GM12878 (cell line): ENCODE measurements at regions not wholly inside any gene's neighbourhood (a gene's known extent, or its start where the extent isn't known, plus 50 kb on each side); places are given as distances from the start of the nearest gene placed in this dataset.

ENCODE experiments used
- ATAC-seq: fragments of 200-7000 bp; cut with Tn5 transposase; 3 replicates; pipeline ENCODE4 v1.9.1; 2020; ENCODE audit warnings: mild to moderate bottlenecking, moderate library complexity
- BruUV-seq: library from RNA; stranded (reverse); fragments of 400-500 nt; replicated peaks from 2 replicates; lab custom pipeline; 2021; lab: Mats Ljungman, UMichigan
- CTCF ChIA-PET: fragments of 300-600 bp; sonication (Branson Sonifier 250); formaldehyde crosslinking; extraction: SDS; loops from one replicate; lab custom pipeline; 2021; ENCODE audit warnings: inconsistent platforms; lab: Yijun Ruan, JAX
- POLR2A ChIA-PET: fragments of 350-600 bp; formaldehyde crosslinking; extraction: SDS; loops from one replicate; lab custom pipeline; 2021; ENCODE audit warnings: inconsistent platforms; lab: Charles Lee
- RAD21 ChIA-PET: fragments of 300-600 bp; sonication (Branson Sonifier 250); formaldehyde crosslinking; loops from one replicate; lab custom pipeline; 2023; ENCODE audit warnings: antibody characterized with exemption; ENCODE audit not compliant: unreplicated experiment; lab: Charles Lee
- SMC1A ChIA-PET: fragments of 300-600 bp; sonication (Branson Sonifier 250); formaldehyde crosslinking; loops from one replicate; lab custom pipeline; 2023; ENCODE audit not compliant: unreplicated experiment, uncharacterized antibody; lab: Charles Lee
- DNase-seq: peaks from one replicate; pipeline ENCODE4 v3.0.0-alpha.2; 2011; ENCODE audit warnings: low read depth, low spot score
- FAIRE-seq: peaks from 3 replicates; lab custom pipeline; 2011; peaks lifted over from hg19 to GRCh38; lab: Jason Lieb, UNC
- H2AFZ ChIP-seq: 2 replicates; pipeline ENCODE4 v1.6.0; 2011; ENCODE audit warnings: low read depth, low read length, control low read depth; ENCODE audit not compliant: control insufficient read depth
- H3K27ac ChIP-seq: 2 replicates; pipeline ENCODE4 v1.5.1; 2011; ENCODE audit warnings: control low read depth; ENCODE audit not compliant: control insufficient read depth, insufficient read depth
- H3K27me3 ChIP-seq, 2 experiments: replicated peaks in 1 of 2; 2 replicates each; pipeline versions ENCODE4 v1.6.0 to v1.6.1; 2011; ENCODE audit warnings: low read length in 1 of 2; ENCODE audit not compliant: control insufficient read depth in 2 of 2, insufficient read depth in 2 of 2
- H3K36me3 ChIP-seq, 2 experiments: 2 replicates each; pipeline ENCODE4 v1.5.1; 2011; ENCODE audit warnings: low read length in 1 of 2; ENCODE audit not compliant: control insufficient read depth in 2 of 2, insufficient read depth in 2 of 2
- H3K4me1 ChIP-seq: 2 replicates; pipeline ENCODE4 v1.6.1; 2011; ENCODE audit warnings: mild to moderate bottlenecking, low read length, moderate library complexity, mixed read lengths; ENCODE audit not compliant: control insufficient read depth, insufficient read depth
- H3K4me2 ChIP-seq: 2 replicates; pipeline ENCODE4 v1.6.0; 2011; ENCODE audit warnings: control low read depth; ENCODE audit not compliant: control insufficient read depth, insufficient read depth
- H3K4me3 ChIP-seq: fragments of 200-600 bp; sonication (generic); 2 replicates; pipeline ENCODE4 v1.5.1; 2016
- H3K79me2 ChIP-seq: 2 replicates; pipeline ENCODE4 v1.6.0; 2011; ENCODE audit warnings: low read length; ENCODE audit not compliant: control insufficient read depth, insufficient read depth
- H3K9ac ChIP-seq: 2 replicates; pipeline ENCODE4 v1.8.0; 2011; ENCODE audit warnings: low read length, control low read depth, mixed read lengths; ENCODE audit not compliant: control insufficient read depth, insufficient read depth
- H3K9me3 ChIP-seq: replicated peaks from 3 replicates; pipeline ENCODE4 v1.5.1; 2011; ENCODE audit warnings: mild to moderate bottlenecking, low read length; ENCODE audit not compliant: control insufficient read depth, insufficient read depth
- H4K20me1 ChIP-seq: 2 replicates; pipeline ENCODE4 v1.6.0; 2011; ENCODE audit not compliant: control insufficient read depth, insufficient read depth
- EZH2 ChIP-seq: IDR thresholded peaks from 2 replicates; pipeline ENCODE4 v1.6.1; 2012; ENCODE audit warnings: low read depth, mild to moderate bottlenecking, control low read depth, inconsistent platforms, low read length, borderline replicate concordance; ENCODE audit not compliant: control insufficient read depth
- FOXK2 ChIP-seq: fragments of 450-650 bp; IDR thresholded peaks from 2 replicates; pipeline ENCODE4 v1.6.1; 2017; ENCODE audit warnings: mild to moderate bottlenecking, moderate library complexity
- FOXM1 ChIP-seq: IDR thresholded peaks from 2 replicates; pipeline ENCODE4 v1.6.1; 2012; ENCODE audit warnings: low read depth, mild to moderate bottlenecking, inconsistent platforms, low read length, moderate library complexity
- IKZF1 ChIP-seq: fragments of 450-650 bp; conservative IDR thresholded peaks from 2 replicates; pipeline ENCODE4 v1.6.1; 2017; ENCODE audit warnings: antibody characterized with exemption, mild to moderate bottlenecking
- JUND ChIP-seq: IDR thresholded peaks from 2 replicates; pipeline ENCODE4 v1.6.1; 2012; ENCODE audit warnings: low read depth, mild to moderate bottlenecking, low read length, improper control_type of control experiment, moderate library complexity
- MEF2A ChIP-seq: IDR thresholded peaks from 2 replicates; pipeline ENCODE4 v1.6.1; 2011; ENCODE audit warnings: low read depth, mild to moderate bottlenecking, low read length, moderate library complexity; ENCODE audit not compliant: insufficient read depth
- MLLT1 ChIP-seq: fragments of 450-650 bp; IDR thresholded peaks from 2 replicates; pipeline ENCODE4 v1.6.1; 2016; ENCODE audit warnings: mild to moderate bottlenecking
- NR2F1 ChIP-seq: fragments of 450-650 bp; conservative IDR thresholded peaks from 2 replicates; pipeline ENCODE4 v1.6.1; 2017; ENCODE audit warnings: mild to moderate bottlenecking
- POLR2AphosphoS5 ChIP-seq: IDR thresholded peaks from 2 replicates; pipeline ENCODE4 v1.6.1; 2011; ENCODE audit warnings: mild to moderate bottlenecking, low read length, inconsistent platforms
- TCF7 ChIP-seq: IDR thresholded peaks from 2 replicates; pipeline ENCODE4 v1.6.1; 2014; ENCODE audit warnings: antibody characterized with exemption, borderline replicate concordance
- YBX1 ChIP-seq: fragments of 450-650 bp; IDR thresholded peaks from 2 replicates; pipeline ENCODE4 v1.6.1; 2016; ENCODE audit warnings: antibody characterized with exemption
- ZBED1 ChIP-seq: IDR thresholded peaks from 2 replicates; pipeline ENCODE4 v1.6.1; 2016; ENCODE audit warnings: borderline replicate concordance
- ZNF207 ChIP-seq: fragments of 450-650 bp; IDR thresholded peaks from 2 replicates; pipeline ENCODE4 v1.6.1; 2014; ENCODE audit warnings: antibody characterized with exemption, mild to moderate bottlenecking, borderline replicate concordance
- ZNF274 ChIP-seq: IDR thresholded peaks from one replicate; pipeline ENCODE4 v1.8.0; 2011; ENCODE audit not compliant: insufficient read length, insufficient read depth
- WGBS: methylation state at CpG from one replicate; pipeline ENCODE4 v1.1.6; 2016; ENCODE audit warnings: low lambda C conversion rate; ENCODE audit not compliant: insufficient replicate concordance, insufficient coverage; ENCODE audit errors: missing lambda C conversion rate; 5-methylcytosine and 5-hydroxymethylcytosine counted together
- in situ Hi-C: fragments of 300-500 bp; cut with MboI; formaldehyde crosslinking; loops from 9 replicates; pipeline ENCODE4 v1.14.3; 2018; ENCODE audit warnings: mixed read lengths
- intact Hi-C: fragments of 100-400 bp; cut with micrococcal nuclease; formaldehyde crosslinking; loops from one replicate; pipeline ENCODE4 v1.14.2; 2022; ENCODE audit not compliant: unreplicated experiment

- 46% methylated on average over 9 of the region's 9 CpGs for WGBS
- Histone ChIP-seq H3K27me3 (no peaks in the 10 kb centered on the region), H3K36me3 (no peaks in the 10 kb centered on the region), H3K9ac (no peak overlapping the region), H3K4me3 (no peak overlapping the region), H2AFZ (no peak overlapping the region), H3K4me1 (no peaks in the 10 kb centered on the region), H3K27ac (no peak overlapping the region), H3K79me2 (no peaks in the 10 kb centered on the region), H4K20me1 (no peaks in the 10 kb centered on the region), H3K4me2 (no peak overlapping the region), H3K9me3 (no peaks in the 10 kb centered on the region)
- BruUV-seq = no TSS peak
- ChIA-PET POLR2A (no interaction called here), SMC1A (no interaction called here), CTCF (no interaction called here), RAD21 (no interaction called here)
- in situ Hi-C loops (no loop called here), intact Hi-C loops (no loop called here)
- no peak for TF ChIP-seq JUND
- no peak for TF ChIP-seq EZH2
- TF ChIP-seq POLR2AphosphoS5 = no peak
- no peak for TF ChIP-seq ZNF274
- TF ChIP-seq FOXM1 = no peak
- TF ChIP-seq MLLT1 = no peak
- TF ChIP-seq IKZF1 = no peak
- TF ChIP-seq FOXK2 = no peak
- TF ChIP-seq YBX1 = no peak
- no peak for TF ChIP-seq NR2F1
- TF ChIP-seq ZBED1 = no peak
- no peak for TF ChIP-seq MEF2A
- TF ChIP-seq TCF7 = no peak
- no peak for TF ChIP-seq ZNF207
- FAIRE-seq (no peak), ATAC-seq (no peak), DNase-seq (no peak)
Observed at GRCh38 chr4:189301692-189302091, 639.0 kb upstream of the FRG1 start.
